GM19023 (cell line): ENCODE measurements at regions not wholly inside any gene's neighbourhood (a gene's known extent, or its start where the extent isn't known, plus 50 kb on each side); places are given as distances from the start of the nearest gene placed in this dataset.
A peak's percentile ranks its signal among the peaks of the same experiment; 100 is the strongest.

Source experiments
- ATAC-seq: cut with Tn5 transposase; IDR thresholded peaks from one replicate; pipeline ENCODE4 v1.9.1; 2021; ENCODE audit warnings: mild to moderate bottlenecking, moderate library complexity; ENCODE audit not compliant: unreplicated experiment

GRCh38 chr6:54632984-54633565, 213.5 kb upstream of the FAM83B start:
- no peak for ATAC-seq

GRCh38 chr6:54633601-54634000, 213.0 kb upstream of the FAM83B start:
- ATAC-seq: no peak

- no peak for ATAC-seq
Measured at GRCh38 chr6:54640911-54641310, 205.7 kb upstream of the FAM83B start.

GRCh38 chr6:54646069-54646950, 200.3 kb upstream of the FAM83B start:
- ATAC-seq: no peak

GRCh38 chr6:54646951-54647664, 199.5 kb upstream of the FAM83B start:
- ATAC-seq: no peak

- ATAC-seq: no peak
Measured at GRCh38 chr6:54654381-54654780, 192.2 kb upstream of the FAM83B start.

- no peak for ATAC-seq
Measured at GRCh38 chr6:54655162-54655561, 191.4 kb upstream of the FAM83B start.

GRCh38 chr6:54665278-54665677, 181.3 kb upstream of the FAM83B start:
- no peak for ATAC-seq

GRCh38 chr6:54680531-54680930, 166.0 kb upstream of the FAM83B start:
- no peak for ATAC-seq

GRCh38 chr6:54681267-54681666, 165.3 kb upstream of the FAM83B start:
- ATAC-seq: no peak

GRCh38 chr6:54681987-54682386, 164.6 kb upstream of the FAM83B start:
- ATAC-seq: no peak

GRCh38 chr6:54689620-54690019, 157.0 kb upstream of the FAM83B start:
- ATAC-seq: no peak

- ATAC-seq: no peak
Measured at GRCh38 chr6:54690596-54690995, 156.0 kb upstream of the FAM83B start.

GRCh38 chr6:54694928-54695532, 151.5 kb upstream of the FAM83B start:
- ATAC-seq: no peak

- ATAC-seq: no peak
Measured at GRCh38 chr6:54695815-54696214, 150.8 kb upstream of the FAM83B start.

- no peak for ATAC-seq
Measured at GRCh38 chr6:54697424-54697823, 149.1 kb upstream of the FAM83B start.

GRCh38 chr6:54698974-54699373, 147.6 kb upstream of the FAM83B start:
- peak; percentile 75 for ATAC-seq

GRCh38 chr6:54700158-54700557, 146.4 kb upstream of the FAM83B start:
- no peak for ATAC-seq

- ATAC-seq: no peak
Measured at GRCh38 chr6:54702772-54703171, 143.8 kb upstream of the FAM83B start.

GRCh38 chr6:54706391-54706790, 140.2 kb upstream of the FAM83B start:
- no peak for ATAC-seq

GRCh38 chr6:54706844-54707605, 139.5 kb upstream of the FAM83B start:
- ATAC-seq: no peak
